DND-41 (cell line): ENCODE measurements at regions not wholly inside any gene's neighbourhood (a gene's known extent, or its start where the extent isn't known, plus 50 kb on each side); places are given as distances from the start of the nearest gene placed in this dataset.
"Not testable (repeated sequence)": the region's sequence is repeated elsewhere in the genome, so short reads cannot be mapped to it uniquely, and the experiment has no call there.

ENCODE experiments used
- ATAC-seq: fragments of 200-7000 bp; cut with Tn5 transposase; 3 replicates; pipeline ENCODE4 v1.9.1; 2021; ENCODE audit warnings: low read depth; ENCODE audit not compliant: insufficient read depth
- DNase-seq: peaks from one replicate; pipeline ENCODE4 v3.0.0-alpha.2; 2020
- H2AFZ ChIP-seq: 2 replicates; pipeline ENCODE4 v1.6.0; 2012; ENCODE audit warnings: low read depth, low read length
- H3K27ac ChIP-seq: 2 replicates; pipeline ENCODE4 v1.5.1; 2012; ENCODE audit warnings: low read length, inconsistent platforms
- H3K27me3 ChIP-seq: fragments of 200-600 bp; sonication (generic); 2 replicates; pipeline ENCODE4 v1.6.0; 2012; ENCODE audit warnings: low read length, mild to moderate bottlenecking, inconsistent platforms; ENCODE audit not compliant: insufficient read depth, poor library complexity
- H3K36me3 ChIP-seq: 2 replicates; pipeline ENCODE4 v1.5.1; 2012; ENCODE audit warnings: low read length, inconsistent platforms; ENCODE audit not compliant: insufficient read depth
- H3K4me1 ChIP-seq: 2 replicates; pipeline ENCODE4 v1.5.1; 2012; ENCODE audit warnings: mild to moderate bottlenecking, low read length; ENCODE audit not compliant: insufficient read depth
- H3K4me2 ChIP-seq: 2 replicates; pipeline ENCODE4 v1.6.0; 2012; ENCODE audit warnings: mild to moderate bottlenecking, moderate library complexity, low read length, inconsistent platforms; ENCODE audit not compliant: insufficient read depth
- H3K4me3 ChIP-seq, 2 experiments: fragments of 200-600 bp in 1 of 2; shearing (Covaris generic) in 1 of 2; 2 replicates each; pipeline ENCODE4 v1.5.1; 2012 to 2016; ENCODE audit warnings: inconsistent platforms in 2 of 2, low read length in 2 of 2, mild to moderate bottlenecking in 2 of 2, low read depth in 1 of 2, moderate library complexity in 1 of 2
- H3K79me2 ChIP-seq: 2 replicates; pipeline ENCODE4 v1.6.0; 2012; ENCODE audit warnings: low read length, inconsistent platforms; ENCODE audit not compliant: insufficient read depth
- H3K9ac ChIP-seq: 2 replicates; pipeline ENCODE4 v1.6.0; 2012; ENCODE audit warnings: low read depth, mild to moderate bottlenecking, inconsistent platforms, low read length, moderate library complexity
- H3K9me3 ChIP-seq: 2 replicates; pipeline ENCODE4 v1.5.1; 2012; ENCODE audit warnings: low read length, moderate library complexity, mild to moderate bottlenecking, inconsistent platforms; ENCODE audit not compliant: insufficient read depth, severe bottlenecking
- H4K20me1 ChIP-seq: 2 replicates; pipeline ENCODE4 v1.6.0; 2012; ENCODE audit warnings: low read length; ENCODE audit not compliant: insufficient read depth
- TF ChIP-seq, protein P1 (sequence below): IDR thresholded peaks from 2 replicates; pipeline ENCODE4 v1.5.1; 2012; ENCODE audit warnings: borderline replicate concordance, low read length, moderate library complexity, mild to moderate bottlenecking; ENCODE audit not compliant: poor library complexity, severe bottlenecking; ENCODE audit errors: extremely low read depth

DNA sequence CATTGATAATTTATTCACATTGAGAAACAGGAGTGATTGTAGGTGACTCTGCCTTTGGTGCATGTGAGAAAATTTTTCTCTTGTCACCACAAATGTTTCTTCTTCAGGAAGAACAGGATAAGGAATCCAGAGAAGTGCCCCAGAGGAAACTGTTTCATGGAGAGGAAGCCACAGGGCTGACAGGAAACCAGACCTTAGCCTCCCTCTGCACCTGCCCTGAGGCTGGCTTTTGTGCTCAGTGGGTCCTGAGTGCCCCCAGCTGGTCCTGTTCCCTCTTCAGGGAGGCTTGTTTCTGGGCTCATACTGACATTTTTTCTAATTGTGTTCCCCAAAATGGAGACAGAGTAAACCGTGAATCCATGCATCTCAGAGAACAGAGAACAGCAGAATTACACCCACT is 135.8 kb upstream of the POTEB2 start:
- not testable (repeated sequence) for H3K27ac ChIP-seq, H3K9ac ChIP-seq, H3K27me3 ChIP-seq, H3K36me3 ChIP-seq, H3K79me2 ChIP-seq, H2AFZ ChIP-seq, H3K9me3 ChIP-seq, H3K4me3 ChIP-seq, H3K4me2 ChIP-seq, H4K20me1 ChIP-seq
- TF ChIP-seq, protein P1, sequence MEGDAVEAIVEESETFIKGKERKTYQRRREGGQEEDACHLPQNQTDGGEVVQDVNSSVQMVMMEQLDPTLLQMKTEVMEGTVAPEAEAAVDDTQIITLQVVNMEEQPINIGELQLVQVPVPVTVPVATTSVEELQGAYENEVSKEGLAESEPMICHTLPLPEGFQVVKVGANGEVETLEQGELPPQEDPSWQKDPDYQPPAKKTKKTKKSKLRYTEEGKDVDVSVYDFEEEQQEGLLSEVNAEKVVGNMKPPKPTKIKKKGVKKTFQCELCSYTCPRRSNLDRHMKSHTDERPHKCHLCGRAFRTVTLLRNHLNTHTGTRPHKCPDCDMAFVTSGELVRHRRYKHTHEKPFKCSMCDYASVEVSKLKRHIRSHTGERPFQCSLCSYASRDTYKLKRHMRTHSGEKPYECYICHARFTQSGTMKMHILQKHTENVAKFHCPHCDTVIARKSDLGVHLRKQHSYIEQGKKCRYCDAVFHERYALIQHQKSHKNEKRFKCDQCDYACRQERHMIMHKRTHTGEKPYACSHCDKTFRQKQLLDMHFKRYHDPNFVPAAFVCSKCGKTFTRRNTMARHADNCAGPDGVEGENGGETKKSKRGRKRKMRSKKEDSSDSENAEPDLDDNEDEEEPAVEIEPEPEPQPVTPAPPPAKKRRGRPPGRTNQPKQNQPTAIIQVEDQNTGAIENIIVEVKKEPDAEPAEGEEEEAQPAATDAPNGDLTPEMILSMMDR, result peak; percentile 15
- H3K4me1 ChIP-seq, result peaks cover 23% of the 10 kb centered on the region
- ATAC-seq, result peak; percentile 70
- peak; percentile 81 for DNase-seq

DNA sequence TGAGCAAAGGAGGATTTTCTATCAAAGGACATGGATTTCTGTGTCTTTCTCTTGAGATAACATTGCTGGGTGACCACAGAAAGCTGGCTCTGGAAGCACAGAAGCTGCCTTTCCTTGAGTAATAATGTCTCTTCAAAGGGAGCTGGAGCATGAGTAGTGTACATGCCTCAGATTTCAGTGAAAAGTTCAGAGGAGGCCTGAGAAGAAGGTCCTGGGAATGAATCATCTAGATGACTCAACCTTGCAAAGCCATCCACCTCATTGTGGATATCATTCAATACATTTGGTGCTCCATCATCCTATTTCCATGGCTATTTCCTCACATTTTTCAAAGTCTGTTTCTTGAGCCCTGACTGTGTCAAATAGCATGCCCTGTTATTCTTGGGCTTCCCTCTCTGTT is 125.6 kb upstream of the POTEB2 start:
- H4K20me1 ChIP-seq, H3K4me1 ChIP-seq, H3K9ac ChIP-seq, H2AFZ ChIP-seq, H3K9me3 ChIP-seq, H3K4me2 ChIP-seq, H3K27me3 ChIP-seq, H3K79me2 ChIP-seq, H3K27ac ChIP-seq, H3K36me3 ChIP-seq, DNase-seq, H3K4me3 ChIP-seq: not testable (repeated sequence)
- 0 out of 3 replicates have a peak, but pooled peaks have one; percentile 37 for ATAC-seq

DNA sequence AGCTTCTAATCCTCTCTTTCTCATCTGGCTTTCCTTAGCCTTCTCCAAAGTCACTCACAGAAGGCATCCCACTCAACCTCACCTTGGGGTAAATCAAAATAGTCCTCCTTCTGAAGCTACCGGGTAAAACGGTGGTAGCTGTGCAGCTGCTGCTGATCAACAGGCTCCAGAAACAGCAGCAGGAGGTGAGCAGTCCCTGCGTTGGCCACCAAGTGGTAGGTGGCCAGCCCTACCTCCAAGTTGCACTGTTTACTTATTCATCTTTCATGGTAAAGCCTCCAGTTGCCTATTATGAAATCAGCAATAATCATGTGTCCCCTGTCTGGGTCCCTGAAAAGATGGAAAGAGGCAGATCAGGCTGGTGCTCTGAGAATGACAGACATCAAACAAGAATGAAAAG is 125.1 kb upstream of the POTEB2 start:
- ATAC-seq, result peak; percentile 54; the same call in 2 of the 3 replicates
- DNase-seq, H3K27ac ChIP-seq, H3K4me3 ChIP-seq, H3K36me3 ChIP-seq, H3K4me2 ChIP-seq, H4K20me1 ChIP-seq, H3K79me2 ChIP-seq, H3K4me1 ChIP-seq, H3K9me3 ChIP-seq, H2AFZ ChIP-seq, H3K27me3 ChIP-seq, H3K9ac ChIP-seq: not testable (repeated sequence)

DNA sequence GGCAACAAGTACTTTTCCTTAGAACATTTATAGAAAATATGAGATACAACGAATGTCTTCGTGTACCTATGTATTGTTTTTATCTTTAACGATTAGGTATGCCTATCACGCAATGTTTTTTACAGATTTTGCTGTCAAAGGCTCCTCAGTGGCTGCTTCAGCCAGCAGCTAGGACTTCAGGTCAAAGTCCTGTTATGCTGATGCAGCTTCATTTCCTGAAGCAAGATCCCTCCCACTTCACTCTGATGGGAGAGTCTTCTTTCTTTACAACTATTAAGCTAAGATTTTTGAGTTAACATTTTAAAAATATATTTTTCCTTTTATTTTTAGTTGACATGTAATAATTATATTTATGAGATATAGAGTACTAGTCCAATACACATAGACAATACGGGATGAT is 120.7 kb upstream of the POTEB2 start:
- not testable (repeated sequence) for H3K9ac ChIP-seq, H3K27ac ChIP-seq, H3K4me1 ChIP-seq, H3K4me3 ChIP-seq, H3K27me3 ChIP-seq, DNase-seq, H2AFZ ChIP-seq, H3K9me3 ChIP-seq, H4K20me1 ChIP-seq, ATAC-seq, H3K4me2 ChIP-seq, H3K36me3 ChIP-seq, H3K79me2 ChIP-seq

DNA sequence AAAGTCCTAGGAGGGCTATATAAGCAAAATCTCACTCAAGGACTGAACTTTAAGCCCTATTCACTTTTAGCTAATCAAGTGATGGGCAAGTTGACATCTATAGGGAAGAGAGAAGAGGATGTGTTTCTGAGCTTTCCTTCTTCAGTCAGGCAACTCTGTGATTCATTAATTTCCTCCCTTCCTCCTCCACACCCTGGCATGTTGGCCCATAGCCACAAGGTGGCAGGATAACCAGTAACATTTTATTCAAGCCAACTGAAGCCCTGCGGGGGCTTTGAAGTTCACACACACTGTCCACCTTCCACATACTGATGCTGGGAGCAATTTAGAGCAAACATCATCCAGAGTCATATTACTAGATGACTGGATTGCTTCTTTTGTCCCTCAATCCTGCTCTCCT is 111.9 kb upstream of the POTEB2 start:
- H3K4me2 ChIP-seq, H3K79me2 ChIP-seq, H3K4me3 ChIP-seq, H3K9ac ChIP-seq, H3K27me3 ChIP-seq, H4K20me1 ChIP-seq, H3K27ac ChIP-seq, H3K9me3 ChIP-seq, H2AFZ ChIP-seq, H3K36me3 ChIP-seq, DNase-seq, H3K4me1 ChIP-seq: not testable (repeated sequence)
- ATAC-seq, result peak; percentile 100

DNA sequence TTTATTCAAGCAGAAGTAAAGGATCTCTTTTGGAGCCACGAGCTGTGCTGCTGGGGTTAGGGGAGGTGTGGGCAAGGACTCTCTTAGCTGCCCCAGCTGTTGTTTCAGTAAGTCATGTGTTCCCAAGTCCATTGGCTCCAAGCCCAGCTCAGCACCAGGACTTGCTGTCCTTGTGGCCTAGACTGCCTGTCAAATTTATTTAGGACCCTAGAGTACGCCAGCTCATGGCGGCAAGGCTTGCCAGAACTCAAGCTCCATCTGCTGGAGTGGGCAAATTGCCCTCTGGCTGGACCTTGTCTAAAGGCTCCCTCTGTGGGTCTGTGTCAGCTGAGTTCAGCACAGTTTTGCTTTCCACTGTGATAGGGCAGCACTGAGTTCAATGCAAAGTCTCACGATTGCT is 106.6 kb upstream of the POTEB2 start:
- H3K79me2 ChIP-seq, H4K20me1 ChIP-seq, H3K4me3 ChIP-seq, H3K27ac ChIP-seq, H2AFZ ChIP-seq, H3K4me2 ChIP-seq, H3K9me3 ChIP-seq, ATAC-seq, DNase-seq, H3K9ac ChIP-seq, H3K36me3 ChIP-seq, H3K27me3 ChIP-seq, H3K4me1 ChIP-seq: not testable (repeated sequence)

DNA sequence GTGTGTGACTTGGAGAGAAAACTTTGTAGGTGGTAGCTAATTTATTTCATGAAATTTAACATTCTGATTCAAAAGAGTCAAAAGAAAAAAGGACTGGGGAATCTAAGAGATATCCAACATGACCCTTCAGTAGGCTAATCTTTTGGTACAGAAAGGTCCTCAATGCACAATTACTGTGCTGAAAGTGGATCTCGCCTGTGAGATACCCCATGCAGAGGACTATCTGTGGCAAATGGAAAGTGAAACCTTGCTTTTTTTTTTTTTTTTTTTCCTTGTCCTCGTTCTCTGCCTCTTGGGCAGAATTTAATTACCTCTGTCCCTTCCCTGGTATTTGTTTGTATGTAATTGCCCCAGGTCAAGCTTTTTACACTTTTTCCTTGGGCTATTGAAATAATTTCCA is 93.2 kb upstream of the POTEB2 start:
- H3K36me3 ChIP-seq, H3K4me3 ChIP-seq, H3K9ac ChIP-seq, H3K27ac ChIP-seq, H3K79me2 ChIP-seq, H3K4me2 ChIP-seq, H3K4me1 ChIP-seq, H3K27me3 ChIP-seq, DNase-seq, H2AFZ ChIP-seq, H3K9me3 ChIP-seq, H4K20me1 ChIP-seq: not testable (repeated sequence)
- peak; percentile 81 for ATAC-seq

DNA sequence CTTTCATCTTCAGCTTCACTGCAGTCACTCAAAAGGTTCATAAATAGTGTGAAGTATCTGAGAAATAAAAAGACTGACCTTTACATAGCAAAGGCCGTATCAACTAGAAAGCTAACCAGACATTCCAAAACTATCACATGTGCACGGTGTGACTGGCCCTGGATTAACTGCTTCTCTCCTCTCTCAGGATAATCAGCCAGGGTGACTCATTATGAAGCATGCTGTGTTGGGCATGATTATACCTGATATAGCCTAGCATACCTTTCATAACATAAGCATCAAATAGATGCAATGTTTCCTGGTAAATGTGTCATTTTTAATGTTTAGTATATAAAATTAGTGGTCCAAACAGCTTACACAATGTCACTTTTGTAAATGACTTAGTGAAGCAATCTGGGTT is 63.2 kb upstream of the POTEB2 start:
- not testable (repeated sequence) for H2AFZ ChIP-seq, H3K79me2 ChIP-seq, H3K4me3 ChIP-seq, DNase-seq, H3K27ac ChIP-seq, H3K36me3 ChIP-seq, H3K27me3 ChIP-seq, H3K9ac ChIP-seq, H3K9me3 ChIP-seq, H3K4me1 ChIP-seq, H3K4me2 ChIP-seq, ATAC-seq, H4K20me1 ChIP-seq
